ENCODE measurements at regions not wholly inside any gene's neighbourhood (a gene's known extent, or its start where the extent isn't known, plus 50 kb on each side); places are given as distances from the start of the nearest gene placed in this dataset.
A peak's percentile ranks its signal among the peaks of the same experiment; 100 is the strongest.

GRCh38 chr2:226059961-226060627, 660.6 kb downstream of the NYAP2 start:
- DNase-seq, result no peak

- DNase-seq, result no peak
Measured at GRCh38 chr2:226057914-226058313, 658.4 kb downstream of the NYAP2 start.

- no peak for DNase-seq
Measured at GRCh38 chr2:226057365-226057764, 657.9 kb downstream of the NYAP2 start.

- DNase-seq, result no peak
Measured at GRCh38 chr2:226052772-226053416, 653.4 kb downstream of the NYAP2 start.

GRCh38 chr2:226050822-226051221, 651.3 kb downstream of the NYAP2 start:
- DNase-seq, result no peak

- no peak for DNase-seq
Measured at GRCh38 chr2:226048611-226049010, 649.1 kb downstream of the NYAP2 start.

- DNase-seq, result no peak
Measured at GRCh38 chr2:226045080-226045479, 645.6 kb downstream of the NYAP2 start.

GRCh38 chr2:226040344-226040900, 640.9 kb downstream of the NYAP2 start:
- DNase-seq, result no peak

- DNase-seq, result no peak
Measured at GRCh38 chr2:226037526-226037925, 638.0 kb downstream of the NYAP2 start.

GRCh38 chr2:226031647-226032501, 632.4 kb downstream of the NYAP2 start:
- DNase-seq, result peak; percentile 25

GRCh38 chr2:226030788-226031646, 631.5 kb downstream of the NYAP2 start:
- DNase-seq, result peak; percentile 25

- DNase-seq, result no peak
Measured at GRCh38 chr2:226030369-226030768, 630.9 kb downstream of the NYAP2 start.

GRCh38 chr2:226023946-226024345, 624.4 kb downstream of the NYAP2 start:
- no peak for DNase-seq

GRCh38 chr2:226023383-226023782, 623.9 kb downstream of the NYAP2 start:
- no peak for DNase-seq

- no peak for DNase-seq
Measured at GRCh38 chr2:226020956-226021355, 621.4 kb downstream of the NYAP2 start.

GRCh38 chr2:226020176-226020575, 620.7 kb downstream of the NYAP2 start:
- no peak for DNase-seq

GRCh38 chr2:226018641-226019040, 619.1 kb downstream of the NYAP2 start:
- DNase-seq, result no peak

- no peak for DNase-seq
Measured at GRCh38 chr2:226017537-226017936, 618.0 kb downstream of the NYAP2 start.

GRCh38 chr2:226017107-226017506, 617.6 kb downstream of the NYAP2 start:
- DNase-seq, result no peak

GRCh38 chr2:226011716-226012450, 612.4 kb downstream of the NYAP2 start:
- DNase-seq, result no peak

- DNase-seq, result no peak
Measured at GRCh38 chr2:226002438-226002837, 602.9 kb downstream of the NYAP2 start.

GRCh38 chr2:226001716-226002115, 602.2 kb downstream of the NYAP2 start:
- DNase-seq, result no peak

Measured in DMS79 treated with DMSO at 0.1 percent for 48 hours (cell line).